NOMO-1 treated with dmso at 0.1 percent for 144 hours (cell line): ENCODE measurements at regions not wholly inside any gene's neighbourhood (a gene's known extent, or its start where the extent isn't known, plus 50 kb on each side); places are given as distances from the start of the nearest gene placed in this dataset.
A peak's percentile ranks its signal among the peaks of the same experiment; 100 is the strongest.
"Not testable (repeated sequence)": the region's sequence is repeated elsewhere in the genome, so short reads cannot be mapped to it uniquely, and the experiment has no call there.

ENCODE experiments used
- DNase-seq: peaks from one replicate; lab custom pipeline; 2025; ENCODE audit not compliant: unreplicated experiment; lab: John Stamatoyannopoulos, UW

- no peak for DNase-seq
Observed at GRCh38 chrX:33989936-33990335, 142.2 kb downstream of the FAM47A start.

- no peak for DNase-seq
Observed at GRCh38 chrX:33987458-33987857, 144.7 kb downstream of the FAM47A start.

GRCh38 chrX:33974676-33975075 lies 157.4 kb downstream of the FAM47A start:
- DNase-seq = no peak

GRCh38 chrX:33970028-33970967 lies 161.8 kb downstream of the FAM47A start:
- peak; percentile 41 for DNase-seq

GRCh38 chrX:33969105-33969504 lies 163.0 kb downstream of the FAM47A start:
- no peak for DNase-seq

- no peak for DNase-seq
Observed at GRCh38 chrX:33968611-33969010, 163.5 kb downstream of the FAM47A start.

GRCh38 chrX:33949300-33949699 lies 182.8 kb downstream of the FAM47A start:
- DNase-seq = no peak

GRCh38 chrX:33926249-33926648 lies 205.9 kb downstream of the FAM47A start:
- DNase-seq = not testable (repeated sequence)

GRCh38 chrX:33923262-33923661 lies 208.9 kb downstream of the FAM47A start:
- DNase-seq = no peak

- no peak for DNase-seq
Observed at GRCh38 chrX:33909836-33910235, 222.3 kb downstream of the FAM47A start.

- no peak for DNase-seq
Observed at GRCh38 chrX:33908898-33909297, 223.2 kb downstream of the FAM47A start.

- no peak for DNase-seq
Observed at GRCh38 chrX:33908074-33908473, 224.0 kb downstream of the FAM47A start.

GRCh38 chrX:33906971-33907370 lies 225.1 kb downstream of the FAM47A start:
- DNase-seq = no peak

GRCh38 chrX:33892670-33893069 lies 239.4 kb downstream of the FAM47A start:
- no peak for DNase-seq

- DNase-seq = no peak
Observed at GRCh38 chrX:33855251-33855650, 276.9 kb downstream of the FAM47A start.

GRCh38 chrX:33852146-33852545 lies 280.0 kb downstream of the FAM47A start:
- DNase-seq = not testable (repeated sequence)

- DNase-seq = no peak
Observed at GRCh38 chrX:33840176-33840575, 291.9 kb downstream of the FAM47A start.

GRCh38 chrX:33831211-33831610 lies 300.9 kb downstream of the FAM47A start:
- DNase-seq = no peak

GRCh38 chrX:33817266-33817665 lies 314.8 kb downstream of the FAM47A start:
- DNase-seq = no peak

GRCh38 chrX:33808636-33809035 lies 323.5 kb downstream of the FAM47A start:
- no peak for DNase-seq

GRCh38 chrX:33784548-33784947 lies 347.6 kb downstream of the FAM47A start:
- DNase-seq = no peak

GRCh38 chrX:33741807-33742206 lies 390.3 kb downstream of the FAM47A start:
- DNase-seq = no peak

- no peak for DNase-seq
Observed at GRCh38 chrX:33735182-33735581, 396.9 kb downstream of the FAM47A start.
